ENCODE measurements at regions not wholly inside any gene's neighbourhood (a gene's known extent, or its start where the extent isn't known, plus 50 kb on each side); places are given as distances from the start of the nearest gene placed in this dataset.

GRCh38 chr3:177673112-177673914 is 476.0 kb upstream of the TBL1XR1 start:
- no peak for TF ChIP-seq POLR2A (IDR thresholded peaks at IDR 0.05; ENCODE audit: low read depth)
- peak; percentile 1 to 16 for TF ChIP-seq POLR2AphosphoS5 (IDR thresholded peaks at IDR 0.05)
- TF ChIP-seq CTCF (IDR thresholded peaks at IDR 0.05), result no peak
